ENCODE measurements at regions not wholly inside any gene's neighbourhood (a gene's known extent, or its start where the extent isn't known, plus 50 kb on each side); places are given as distances from the start of the nearest gene placed in this dataset.

- TF ChIP-seq CTCF (conservative IDR thresholded peaks at IDR 0.05 in 1 of 2, IDR thresholded peaks at IDR 0.05 in 1 of 2; ENCODE audit: low read depth in 1 of 2, low read length in 2 of 2), result no peak
- no peak for TF ChIP-seq EZH2 (IDR thresholded peaks at IDR 0.05; ENCODE audit: low read length, missing control alignments)
Observed at GRCh38 chr7:125057963-125058362, 128.3 kb upstream of the POT1 start.

All from fibroblast of lung (primary cell).